ENCODE measurements at regions not wholly inside any gene's neighbourhood (a gene's known extent, or its start where the extent isn't known, plus 50 kb on each side); places are given as distances from the start of the nearest gene placed in this dataset.
A peak's percentile ranks its signal among the peaks of the same experiment; 100 is the strongest.
"Not testable (repeated sequence)": the region's sequence is repeated elsewhere in the genome, so short reads cannot be mapped to it uniquely, and the experiment has no call there.

DNA sequence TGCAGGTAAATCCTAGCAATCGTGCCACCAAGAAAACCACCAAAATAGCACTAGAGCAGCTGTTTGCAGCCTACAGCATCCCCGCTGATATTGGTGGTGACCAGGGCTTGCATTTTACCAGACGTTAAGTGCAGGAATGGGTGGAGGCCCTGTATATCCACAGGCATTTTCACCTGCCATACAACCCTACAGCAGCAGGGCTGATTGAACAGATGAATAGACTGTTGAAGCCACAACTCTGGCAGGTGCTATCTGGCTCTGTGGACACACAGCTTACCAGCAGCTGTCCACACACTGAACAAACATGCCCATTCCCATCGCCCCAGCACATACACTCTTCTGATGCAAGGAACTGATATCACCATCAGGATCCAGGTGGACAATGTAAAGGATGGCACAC is 154.5 kb upstream of the APC start:
- no peak for DNase-seq (ENCODE audit: low spot score)
- in situ Hi-C loops (cut with MboI; ENCODE audit: low sequenced_read_pairs, unreplicated experiment), result no loop called here

DNA sequence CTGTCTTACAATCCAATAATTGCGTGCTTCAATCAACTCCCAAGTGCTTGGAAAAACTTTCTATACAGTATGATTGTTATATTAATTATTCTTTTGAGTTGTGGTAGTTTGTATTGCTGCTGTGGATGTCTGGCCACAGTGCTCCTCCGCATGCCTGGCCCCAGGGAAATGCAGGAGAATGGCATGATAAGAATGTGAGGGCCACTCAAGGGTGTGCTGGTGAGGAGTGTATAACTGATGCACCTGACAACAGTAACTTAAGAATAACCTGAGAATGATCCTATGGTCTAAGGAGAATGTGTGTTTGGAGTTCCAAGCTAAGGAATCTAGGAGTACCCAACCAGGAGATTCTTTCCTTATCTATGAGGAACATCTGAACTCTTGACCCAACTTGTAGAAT is 152.9 kb upstream of the APC start:
- TF ChIP-seq, protein P1, sequence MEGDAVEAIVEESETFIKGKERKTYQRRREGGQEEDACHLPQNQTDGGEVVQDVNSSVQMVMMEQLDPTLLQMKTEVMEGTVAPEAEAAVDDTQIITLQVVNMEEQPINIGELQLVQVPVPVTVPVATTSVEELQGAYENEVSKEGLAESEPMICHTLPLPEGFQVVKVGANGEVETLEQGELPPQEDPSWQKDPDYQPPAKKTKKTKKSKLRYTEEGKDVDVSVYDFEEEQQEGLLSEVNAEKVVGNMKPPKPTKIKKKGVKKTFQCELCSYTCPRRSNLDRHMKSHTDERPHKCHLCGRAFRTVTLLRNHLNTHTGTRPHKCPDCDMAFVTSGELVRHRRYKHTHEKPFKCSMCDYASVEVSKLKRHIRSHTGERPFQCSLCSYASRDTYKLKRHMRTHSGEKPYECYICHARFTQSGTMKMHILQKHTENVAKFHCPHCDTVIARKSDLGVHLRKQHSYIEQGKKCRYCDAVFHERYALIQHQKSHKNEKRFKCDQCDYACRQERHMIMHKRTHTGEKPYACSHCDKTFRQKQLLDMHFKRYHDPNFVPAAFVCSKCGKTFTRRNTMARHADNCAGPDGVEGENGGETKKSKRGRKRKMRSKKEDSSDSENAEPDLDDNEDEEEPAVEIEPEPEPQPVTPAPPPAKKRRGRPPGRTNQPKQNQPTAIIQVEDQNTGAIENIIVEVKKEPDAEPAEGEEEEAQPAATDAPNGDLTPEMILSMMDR (IDR thresholded peaks at IDR 0.05; ENCODE audit: borderline replicate concordance, control extremely low read depth, extremely low read depth, insufficient read depth, missing control alignments), result no peak
- DNase-seq (ENCODE audit: low spot score), result no peak
- in situ Hi-C loops (cut with MboI; ENCODE audit: low sequenced_read_pairs, unreplicated experiment), result no loop called here

More for the DNA sequence above, 154.5 kb upstream of the APC start:
- TF ChIP-seq, protein P1 (IDR thresholded peaks at IDR 0.05; ENCODE audit: borderline replicate concordance, control extremely low read depth, extremely low read depth, insufficient read depth, missing control alignments), result no peak

DNA sequence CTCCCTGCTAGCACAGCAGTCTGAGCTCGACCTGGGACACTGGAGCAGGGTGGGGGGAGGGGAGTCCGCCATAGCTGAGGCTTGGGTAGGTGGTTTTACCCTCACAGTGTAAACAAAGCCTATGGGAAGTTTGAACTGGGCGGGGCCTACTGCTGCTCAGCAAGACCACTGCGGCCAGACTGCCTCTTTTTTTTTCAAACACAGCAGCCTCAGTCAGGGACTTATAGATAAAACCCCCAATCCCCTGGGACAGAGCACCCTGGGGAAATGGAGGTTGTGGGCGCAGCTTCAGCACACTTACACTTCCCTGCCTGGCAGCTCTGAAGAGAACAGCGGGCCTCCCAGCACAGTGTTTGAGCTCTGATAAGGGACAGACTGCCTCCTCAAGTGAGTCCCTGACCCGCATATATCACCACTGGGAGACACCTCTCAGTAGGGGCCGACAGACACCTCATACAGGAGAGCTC is 151.1 kb upstream of the APC start:
- in situ Hi-C loops (cut with MboI; ENCODE audit: low sequenced_read_pairs, unreplicated experiment), result no loop called here

DNA sequence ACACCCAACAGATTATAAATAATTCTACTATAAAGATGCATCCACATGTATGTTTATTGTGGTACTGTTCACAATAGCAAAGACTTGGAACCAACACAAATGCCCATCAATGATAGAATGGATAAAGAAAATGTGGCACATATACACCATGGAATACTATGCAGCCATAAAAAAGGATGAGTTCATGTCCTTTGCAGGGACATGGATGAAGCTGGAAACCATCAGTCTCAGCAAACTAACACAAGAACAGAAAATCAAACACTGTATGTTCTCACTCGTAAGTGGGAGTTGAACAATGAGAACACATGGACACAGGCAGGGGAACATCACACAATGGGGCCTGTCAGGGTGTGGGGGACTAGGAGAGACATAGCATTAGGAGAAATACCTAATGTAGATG is 146.8 kb upstream of the APC start:
- in situ Hi-C loops (cut with MboI; ENCODE audit: low sequenced_read_pairs, unreplicated experiment), result not testable (repeated sequence)

More for the DNA sequence above, 151.1 kb upstream of the APC start:
- DNase-seq (ENCODE audit: low spot score), result peak; percentile 7
- TF ChIP-seq, protein P1 (IDR thresholded peaks at IDR 0.05; ENCODE audit: borderline replicate concordance, control extremely low read depth, extremely low read depth, insufficient read depth, missing control alignments), result no peak

DNA sequence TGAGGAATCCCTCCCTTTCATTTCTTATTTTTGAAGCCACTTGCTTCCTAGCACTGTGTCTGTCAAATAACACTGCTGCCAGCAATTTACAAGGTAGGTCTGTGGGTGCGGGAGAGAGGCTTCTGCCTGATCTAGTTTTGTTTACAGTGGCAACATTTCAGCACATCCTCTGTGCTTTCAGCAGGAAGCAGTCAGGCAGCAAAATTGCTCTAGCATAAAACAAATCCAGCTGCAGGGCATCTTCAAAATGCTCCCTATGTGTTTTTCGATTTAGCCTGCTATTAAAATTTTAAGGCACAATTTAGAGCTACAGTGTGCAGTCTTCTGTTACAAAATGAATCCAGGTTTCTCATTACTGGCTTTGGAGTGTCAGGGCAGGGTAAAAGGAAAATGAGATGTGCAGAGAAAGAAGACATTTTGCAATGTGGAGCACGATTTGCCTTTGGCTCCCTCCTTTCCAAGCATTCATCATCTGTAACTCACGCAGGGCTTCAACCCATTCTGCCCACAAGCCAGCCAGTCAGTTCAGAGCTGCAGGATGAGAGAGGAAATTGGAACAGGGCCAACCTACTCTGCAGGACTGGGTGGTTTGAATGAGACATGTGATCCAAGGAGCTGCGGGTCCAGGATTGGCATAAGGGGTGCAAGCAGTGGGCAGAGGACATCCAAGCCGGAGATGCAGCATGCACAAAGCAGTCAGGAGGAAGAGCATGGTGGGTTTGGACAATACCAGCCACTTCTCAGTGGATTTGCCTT is 143.4 kb upstream of the APC start:
- TF ChIP-seq, protein P1 (IDR thresholded peaks at IDR 0.05; ENCODE audit: borderline replicate concordance, control extremely low read depth, extremely low read depth, insufficient read depth, missing control alignments), result no peak
- no peak for DNase-seq (ENCODE audit: low spot score)
- in situ Hi-C loops (cut with MboI; ENCODE audit: low sequenced_read_pairs, unreplicated experiment), result no loop called here

More for the DNA sequence above, 146.8 kb upstream of the APC start:
- DNase-seq (ENCODE audit: low spot score), result not testable (repeated sequence)

DNA sequence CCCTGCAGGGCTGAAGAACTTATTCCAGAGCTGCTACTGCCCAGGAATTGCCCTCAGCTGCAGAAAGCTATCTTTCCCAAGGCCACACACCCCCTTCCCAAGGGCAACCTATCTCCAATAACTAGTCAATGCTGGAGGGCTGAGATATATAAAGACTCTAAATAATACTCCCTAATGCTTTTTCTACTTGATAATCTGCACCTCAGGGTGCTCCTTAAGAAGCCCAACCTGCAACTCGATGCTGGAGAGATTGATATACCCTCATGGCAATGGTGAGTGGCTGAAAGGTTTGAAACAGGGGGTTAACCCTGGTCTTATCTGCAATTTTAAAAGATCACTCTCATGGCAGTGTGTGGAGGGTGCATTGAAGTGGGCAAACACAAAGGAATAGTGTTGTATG is 142.7 kb upstream of the APC start:
- no peak for DNase-seq (ENCODE audit: low spot score)
- in situ Hi-C loops (cut with MboI; ENCODE audit: low sequenced_read_pairs, unreplicated experiment), result no loop called here
- TF ChIP-seq, protein P1 (IDR thresholded peaks at IDR 0.05; ENCODE audit: borderline replicate concordance, control extremely low read depth, extremely low read depth, insufficient read depth, missing control alignments), result no peak

DNA sequence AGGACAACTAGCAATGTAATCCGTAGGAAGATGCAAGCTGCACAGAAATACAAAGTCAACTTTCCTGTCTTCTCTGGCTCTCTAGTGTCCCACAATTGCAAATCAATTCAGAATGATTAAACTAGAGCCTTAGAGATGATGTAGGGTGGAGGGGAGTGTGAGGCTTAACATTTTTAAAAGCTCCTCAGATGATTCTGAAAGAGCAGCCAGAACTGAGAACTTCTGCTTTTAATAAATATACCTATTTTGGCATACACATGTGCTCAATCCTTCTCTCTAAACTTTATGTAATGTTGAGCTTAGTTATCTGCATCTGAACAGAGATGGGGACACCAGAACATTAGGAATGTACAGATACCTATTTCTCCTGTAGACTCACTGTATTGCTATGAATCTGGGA is 139.9 kb upstream of the APC start:
- TF ChIP-seq, protein P1 (IDR thresholded peaks at IDR 0.05; ENCODE audit: borderline replicate concordance, control extremely low read depth, extremely low read depth, insufficient read depth, missing control alignments), result no peak
- in situ Hi-C loops (cut with MboI; ENCODE audit: low sequenced_read_pairs, unreplicated experiment), result no loop called here
- no peak for DNase-seq (ENCODE audit: low spot score)

DNA sequence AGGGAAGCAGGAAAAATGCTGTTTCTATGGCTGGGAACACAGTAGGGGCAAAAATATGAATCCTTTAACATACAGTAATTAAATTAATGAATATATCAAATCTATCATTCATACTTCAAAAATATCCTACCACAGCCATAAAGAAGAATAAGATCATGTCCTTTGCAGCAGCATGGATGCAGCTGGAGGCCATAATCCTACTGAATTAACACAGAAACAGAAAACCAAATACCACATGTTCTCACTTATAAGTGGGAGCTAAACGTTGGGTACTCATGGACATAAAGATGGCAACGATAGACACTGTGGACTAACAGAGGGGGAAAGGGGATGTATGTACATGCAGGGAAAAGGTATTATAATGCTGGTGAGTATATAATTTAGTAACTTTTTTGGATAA is 137.2 kb upstream of the APC start:
- DNase-seq (ENCODE audit: low spot score); in situ Hi-C loops (cut with MboI; ENCODE audit: low sequenced_read_pairs, unreplicated experiment): not testable (repeated sequence)
